GM12891 (cell line): ENCODE measurements at regions not wholly inside any gene's neighbourhood (a gene's known extent, or its start where the extent isn't known, plus 50 kb on each side); places are given as distances from the start of the nearest gene placed in this dataset.

ENCODE experiments used
- POLR2A ChIP-seq: IDR thresholded peaks from 2 replicates; pipeline ENCODE4 v1.6.1; 2011; ENCODE audit warnings: low read depth, low read length, control low read depth
- TAF1 ChIP-seq: IDR thresholded peaks from 2 replicates; pipeline ENCODE4 v1.6.1; 2011; ENCODE audit warnings: low read depth, low read length, control low read depth

DNA sequence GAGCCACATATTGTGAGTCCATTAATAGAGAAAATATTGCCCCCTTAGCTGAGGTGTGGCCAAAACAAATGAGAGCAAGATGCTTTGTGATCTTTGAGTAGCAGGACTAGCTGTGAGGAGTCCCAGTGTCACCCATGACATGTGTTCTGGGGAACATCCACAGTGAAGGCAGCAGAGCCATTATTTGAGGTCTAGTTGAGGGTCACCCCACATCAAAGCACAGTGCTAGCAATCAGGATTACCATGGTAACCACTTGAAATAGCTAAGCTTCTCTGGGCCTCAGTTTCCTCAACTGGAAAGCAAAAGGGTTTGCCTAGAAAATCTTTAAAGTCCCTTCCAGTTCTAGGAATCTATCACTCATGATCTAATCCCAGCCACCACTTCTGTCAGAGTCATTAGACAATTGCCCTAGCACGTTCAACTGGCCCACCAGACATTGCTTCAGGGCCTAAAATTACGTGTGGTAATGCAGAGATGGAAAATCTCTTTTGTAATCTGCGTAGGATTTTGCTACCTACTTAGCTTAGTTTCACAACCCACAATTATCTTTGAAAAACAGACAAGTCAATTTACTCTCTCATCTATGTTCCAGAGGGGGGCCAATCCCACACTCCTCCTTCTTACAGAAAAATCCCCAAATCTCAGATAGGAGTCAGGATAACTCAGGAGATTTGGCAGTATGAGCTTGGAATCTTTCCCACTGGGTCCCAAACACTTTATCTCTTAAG lies 251.2 kb upstream of the EGLN3 start:
- TF ChIP-seq TAF1 = no peak
- no peak for TF ChIP-seq POLR2A
